GM13977 (cell line): ENCODE measurements at regions not wholly inside any gene's neighbourhood (a gene's known extent, or its start where the extent isn't known, plus 50 kb on each side); places are given as distances from the start of the nearest gene placed in this dataset.
A peak's percentile ranks its signal among the peaks of the same experiment; 100 is the strongest.

Experiments
- DNase-seq: peaks from one replicate; pipeline ENCODE4 v3.0.0; 2012; ENCODE audit warnings: low spot score
- CTCF ChIP-seq: IDR thresholded peaks from 2 replicates; pipeline ENCODE4 v1.5.1; 2012; ENCODE audit warnings: mild to moderate bottlenecking, control low read depth; ENCODE audit not compliant: insufficient read depth; ENCODE audit errors: extremely low read depth, missing control alignments
- in situ Hi-C: fragments of 300-500 bp; cut with MboI; formaldehyde crosslinking; loops from one replicate; pipeline ENCODE4 v1.12.0; 2022; ENCODE audit warnings: low sequenced_read_pairs, low pct_unique_long_range_greater_than_20kb, mixed read lengths, inconsistent platforms; ENCODE audit not compliant: unreplicated experiment

- no peak for DNase-seq
- TF ChIP-seq CTCF = no peak
- in situ Hi-C loops = no loop called here
Measured at GRCh38 chrX:69290292-69290691, 125.0 kb upstream of the PJA1 start.

GRCh38 chrX:69289793-69290123 is 124.5 kb upstream of the PJA1 start:
- DNase-seq = no peak
- in situ Hi-C loops = no loop called here
- TF ChIP-seq CTCF = no peak

GRCh38 chrX:69289046-69289792 is 124.0 kb upstream of the PJA1 start:
- no peak for TF ChIP-seq CTCF
- in situ Hi-C loops = no loop called here
- no peak for DNase-seq

GRCh38 chrX:69287095-69287494 is 121.8 kb upstream of the PJA1 start:
- in situ Hi-C loops = no loop called here
- no peak for TF ChIP-seq CTCF
- no peak for DNase-seq

- in situ Hi-C loops = no loop called here
- DNase-seq = no peak
- TF ChIP-seq CTCF = no peak
Measured at GRCh38 chrX:69286565-69286906, 121.3 kb upstream of the PJA1 start.

GRCh38 chrX:69285881-69286564 is 120.8 kb upstream of the PJA1 start:
- peak; percentile 95 for TF ChIP-seq CTCF
- peak; percentile 79 for DNase-seq
- in situ Hi-C loops = no loop called here

GRCh38 chrX:69285401-69285877 is 120.2 kb upstream of the PJA1 start:
- TF ChIP-seq CTCF = no peak
- in situ Hi-C loops = no loop called here
- no peak for DNase-seq
